ENCODE measurements at regions not wholly inside any gene's neighbourhood (a gene's known extent, or its start where the extent isn't known, plus 50 kb on each side); places are given as distances from the start of the nearest gene placed in this dataset.

- no peak for TF ChIP-seq POLR2AphosphoS5 (IDR thresholded peaks at IDR 0.05; ENCODE audit: low read depth, low read length)
- no peak for TF ChIP-seq POLR2A (IDR thresholded peaks at IDR 0.05; ENCODE audit: low read depth, low read length)
Measured at GRCh38 chr1:75053207-75053606, 81.0 kb upstream of the LHX8 start.
